Endodermal cell (in vitro differentiated cells): ENCODE measurements at regions not wholly inside any gene's neighbourhood (a gene's known extent, or its start where the extent isn't known, plus 50 kb on each side); places are given as distances from the start of the nearest gene placed in this dataset.

Source experiments
- DNase-seq: peaks from one replicate; pipeline ENCODE4 v3.0.0-alpha.2; 2017
- H3K27ac ChIP-seq: 2 replicates; pipeline ENCODE4 v1.5.1; 2013; ENCODE audit warnings: mild to moderate bottlenecking, low read depth, low read length, moderate library complexity
- H3K27me3 ChIP-seq: 2 replicates; pipeline ENCODE4 v1.6.1; 2013; ENCODE audit warnings: mild to moderate bottlenecking, low read length, moderate library complexity; ENCODE audit not compliant: insufficient read depth, control insufficient read depth, poor library complexity, severe bottlenecking
- H3K36me3 ChIP-seq: 2 replicates; pipeline ENCODE4 v1.7.0; 2013; ENCODE audit warnings: mild to moderate bottlenecking, low read length, moderate library complexity; ENCODE audit not compliant: control insufficient read depth, insufficient read depth
- H3K4me1 ChIP-seq: one replicate; pipeline ENCODE4 v1.7.0; 2013; ENCODE audit warnings: low read length; ENCODE audit not compliant: control insufficient read depth, insufficient read depth
- H3K4me3 ChIP-seq: 2 replicates; pipeline ENCODE4 v1.5.1; 2013; ENCODE audit warnings: mild to moderate bottlenecking, low read length, moderate library complexity
- H3K9ac ChIP-seq: 2 replicates; pipeline ENCODE4 v1.6.1; 2013; ENCODE audit warnings: mild to moderate bottlenecking, low read length, moderate library complexity; ENCODE audit not compliant: poor library complexity, severe bottlenecking; ENCODE audit errors: extremely low read depth
- H3K9me3 ChIP-seq: 2 replicates; pipeline ENCODE4 v1.6.1; 2013; ENCODE audit warnings: mild to moderate bottlenecking, low read length, moderate library complexity; ENCODE audit not compliant: control insufficient read depth
- H3K27ac Mint-ChIP-seq: 2 replicates; pipeline ENCODE4 v1.8.0; 2020; ENCODE audit warnings: mixed read lengths
- H3K27me3 Mint-ChIP-seq: 2 replicates; pipeline ENCODE4 v1.8.0; 2021; ENCODE audit warnings: mild to moderate bottlenecking, mixed read lengths; ENCODE audit not compliant: insufficient read depth
- H3K36me3 Mint-ChIP-seq: 2 replicates; pipeline ENCODE4 v1.8.0; 2020; ENCODE audit warnings: low read depth, mixed read lengths
- H3K4me1 Mint-ChIP-seq: 2 replicates; pipeline ENCODE4 v1.8.0; 2020; ENCODE audit warnings: mixed read lengths
- H3K4me3 Mint-ChIP-seq: 2 replicates; pipeline ENCODE4 v1.8.0; 2020; ENCODE audit warnings: mild to moderate bottlenecking, moderate library complexity, mixed read lengths
- H3K9me3 Mint-ChIP-seq: 2 replicates; pipeline ENCODE4 v1.8.0; 2020; ENCODE audit warnings: mild to moderate bottlenecking, mixed read lengths
- CTCF ChIP-seq: fragments of 200-600 bp; sonication (generic); conservative IDR thresholded peaks from 2 replicates; pipeline ENCODE4 v1.5.0; 2021; ENCODE audit warnings: antibody characterized with exemption, mild to moderate bottlenecking
- WGBS, 2 experiments: methylation state at CpG; one replicate each; pipeline versions ENCODE4 v1.1.5 to v1.1.7; 2013; ENCODE audit warnings: missing lambda C conversion rate in 2 of 2, mixed read lengths in 1 of 2; ENCODE audit not compliant: insufficient coverage in 1 of 2, insufficient read length in 1 of 2; 5-methylcytosine and 5-hydroxymethylcytosine counted together

- Histone ChIP-seq H3K36me3 (no peaks in the 10 kb centered on the region), H3K9me3 (peaks cover 14% of the 10 kb centered on the region), H3K27me3 (no peaks in the 10 kb centered on the region), H3K27ac (no peak overlapping the region), H3K4me3 (no peak overlapping the region), H3K4me1 (no peaks in the 10 kb centered on the region), H3K9ac (no peak overlapping the region)
- no peak for DNase-seq
- Mint-ChIP-seq H3K4me1 (no peaks in the 10 kb centered on the region), H3K27me3 (no peaks in the 10 kb centered on the region), H3K9me3 (peaks cover 21% of the 10 kb centered on the region), H3K4me3 (no peak overlapping the region), H3K27ac (no peak overlapping the region), H3K36me3 (peaks cover 13% of the 10 kb centered on the region)
- WGBS, 2 experiments = 92 to 100% methylated on average over 1 to 3 of the region's 3 CpGs
- no peak for TF ChIP-seq CTCF
Observed at GRCh38 chr3:153244961-153245360, 82.9 kb downstream of the RAP2B start.

GRCh38 chr3:153245661-153246060 is 83.6 kb downstream of the RAP2B start:
- peaks cover 21% of the 10 kb centered on the region for H3K9me3 Mint-ChIP-seq
- no peak overlapping the region for H3K27ac ChIP-seq
- 82 to 91% methylated on average over 2 of the region's 2 CpGs for WGBS, 2 experiments

GRCh38 chr3:153246331-153246730 is 84.3 kb downstream of the RAP2B start:
- Mint-ChIP-seq H3K4me1 (peaks cover 9% of the 10 kb centered on the region), H3K9me3 (peaks cover 20% of the 10 kb centered on the region), H3K27ac (no peak overlapping the region), H3K27me3 (no peaks in the 10 kb centered on the region), H3K4me3 (no peak overlapping the region), H3K36me3 (peaks cover 13% of the 10 kb centered on the region)
- no peaks in the 10 kb centered on the region for H3K4me1 ChIP-seq
- TF ChIP-seq CTCF = no peak
- no peak overlapping the region for H3K27ac ChIP-seq
- no peak for DNase-seq
- H3K4me3 ChIP-seq = no peak overlapping the region
- peaks cover 14% of the 10 kb centered on the region for H3K9me3 ChIP-seq
- WGBS, 2 experiments = 17 to 60% methylated on average over 1 of the region's 1 CpG
- H3K27me3 ChIP-seq = no peaks in the 10 kb centered on the region
- H3K9ac ChIP-seq = no peak overlapping the region
- no peaks in the 10 kb centered on the region for H3K36me3 ChIP-seq

More at GRCh38 chr3:153245661-153246060, 83.6 kb downstream of the RAP2B start:
- Mint-ChIP-seq H3K27me3 (no peaks in the 10 kb centered on the region), H3K4me1 (peaks cover 6% of the 10 kb centered on the region), H3K4me3 (no peak overlapping the region), H3K27ac (no peak overlapping the region), H3K36me3 (peaks cover 13% of the 10 kb centered on the region)
- no peak for DNase-seq
- Histone ChIP-seq H3K9ac (no peak overlapping the region), H3K27me3 (no peaks in the 10 kb centered on the region), H3K4me3 (no peak overlapping the region), H3K36me3 (no peaks in the 10 kb centered on the region), H3K9me3 (peaks cover 14% of the 10 kb centered on the region), H3K4me1 (no peaks in the 10 kb centered on the region)
- no peak for TF ChIP-seq CTCF
